Stimulated activated CD8-positive, alpha-beta memory T cell treated with anti-CD3 and anti-CD28 coated beads, Interleukin-2, amount 100 ng/mL, for 48 hours (primary cell): ENCODE measurements at regions not wholly inside any gene's neighbourhood (a gene's known extent, or its start where the extent isn't known, plus 50 kb on each side); places are given as distances from the start of the nearest gene placed in this dataset.
"Not testable (repeated sequence)": the region's sequence is repeated elsewhere in the genome, so short reads cannot be mapped to it uniquely, and the experiment has no call there.

Source experiments
- DNase-seq, 2 donors: peaks; one replicate each; pipeline ENCODE4 v3.0.0-alpha.2; 2020; ENCODE audit warnings: low read depth in 2 of 2

- no peak for DNase-seq
Observed at GRCh38 chr1:221256773-221257172, 377.5 kb downstream of the HLX start.

- DNase-seq: not testable (repeated sequence)
Observed at GRCh38 chr1:221257548-221257947, 378.3 kb downstream of the HLX start.

GRCh38 chr1:221262677-221263076, 383.4 kb downstream of the HLX start:
- not testable (repeated sequence) for DNase-seq

- peak in 1 of 2 donors; percentile 10 for DNase-seq
Observed at GRCh38 chr1:221263831-221264767, 384.9 kb downstream of the HLX start.

- DNase-seq: no peak
Observed at GRCh38 chr1:221264848-221265247, 385.6 kb downstream of the HLX start.

GRCh38 chr1:221268295-221268694, 389.1 kb downstream of the HLX start:
- no peak for DNase-seq

GRCh38 chr1:221271701-221272100, 392.5 kb downstream of the HLX start:
- DNase-seq: no peak

GRCh38 chr1:221272940-221273339, 393.7 kb downstream of the HLX start:
- DNase-seq: no peak

- DNase-seq: no peak
Observed at GRCh38 chr1:221274373-221274772, 395.1 kb downstream of the HLX start.

- no peak for DNase-seq
Observed at GRCh38 chr1:221276896-221277409, 397.7 kb downstream of the HLX start.

- DNase-seq: no peak
Observed at GRCh38 chr1:221279146-221279545, 399.9 kb downstream of the HLX start.

- no peak for DNase-seq
Observed at GRCh38 chr1:221283532-221283931, 404.3 kb downstream of the HLX start.

GRCh38 chr1:221284028-221284427, 404.8 kb downstream of the HLX start:
- DNase-seq: no peak

GRCh38 chr1:221284991-221285390, 405.7 kb downstream of the HLX start:
- DNase-seq: not testable (repeated sequence)

- not testable (repeated sequence) for DNase-seq
Observed at GRCh38 chr1:221285458-221286210, 406.4 kb downstream of the HLX start.

- DNase-seq: no peak
Observed at GRCh38 chr1:221286399-221286798, 407.2 kb downstream of the HLX start.

- no peak for DNase-seq
Observed at GRCh38 chr1:221289103-221289502, 409.9 kb downstream of the HLX start.

- no peak for DNase-seq
Observed at GRCh38 chr1:221290669-221291068, 411.4 kb downstream of the HLX start.

GRCh38 chr1:221291113-221291512, 411.9 kb downstream of the HLX start:
- DNase-seq: no peak

- no peak for DNase-seq
Observed at GRCh38 chr1:221292652-221293051, 413.4 kb downstream of the HLX start.

GRCh38 chr1:221294242-221294641, 415.0 kb downstream of the HLX start:
- DNase-seq: no peak

GRCh38 chr1:221302357-221302756, 423.1 kb downstream of the HLX start:
- no peak for DNase-seq

GRCh38 chr1:221302810-221303209, 423.6 kb downstream of the HLX start:
- DNase-seq: no peak
